HL-60 (cell line): ENCODE measurements at regions not wholly inside any gene's neighbourhood (a gene's known extent, or its start where the extent isn't known, plus 50 kb on each side); places are given as distances from the start of the nearest gene placed in this dataset.

Experiments used
- DNase-seq, 2 experiments: peaks; one replicate each; pipeline ENCODE4 v3.0.0-alpha.2; 2010 to 2020; ENCODE audit warnings: low read depth in 1 of 2, low spot score in 1 of 2
- H3K27ac ChIP-seq: fragments of 250-450 bp; sonication (Bioruptor Pico); replicated peaks from 2 replicates; pipeline ENCODE4 v1.5.1; 2020; ENCODE audit warnings: mild to moderate bottlenecking, moderate library complexity
- H3K27me3 ChIP-seq: fragments of 250-450 bp; sonication (Bioruptor Pico); 2 replicates; pipeline ENCODE4 v1.5.1; 2021; ENCODE audit warnings: mild to moderate bottlenecking, moderate library complexity; ENCODE audit not compliant: insufficient read depth, poor library complexity, severe bottlenecking
- H3K4me3 ChIP-seq: replicated peaks from 2 replicates; pipeline ENCODE4 v1.5.1; 2011; ENCODE audit warnings: mild to moderate bottlenecking, control low read depth, low read length; ENCODE audit not compliant: insufficient read depth
- GABPA ChIP-seq: IDR thresholded peaks from 2 replicates; pipeline ENCODE4 v1.6.1; 2012; ENCODE audit warnings: low read depth
- POLR2AphosphoS5 ChIP-seq: IDR thresholded peaks from 2 replicates; pipeline ENCODE4 v1.6.1; 2012; ENCODE audit warnings: low read depth
- SPI1 ChIP-seq: IDR thresholded peaks from 2 replicates; pipeline ENCODE4 v1.6.1; 2012; ENCODE audit warnings: low read depth, mild to moderate bottlenecking, borderline replicate concordance
- TF ChIP-seq, protein P1 (sequence below): IDR thresholded peaks from one replicate; pipeline ENCODE4 v1.5.1; 2011; ENCODE audit warnings: low read length, control low read depth, inconsistent platforms; ENCODE audit not compliant: insufficient read depth
- TF ChIP-seq, protein P2 (sequence below): IDR thresholded peaks from 2 replicates; pipeline ENCODE4 v1.6.1; 2012; ENCODE audit warnings: low read depth; ENCODE audit not compliant: insufficient replicate concordance

DNA sequence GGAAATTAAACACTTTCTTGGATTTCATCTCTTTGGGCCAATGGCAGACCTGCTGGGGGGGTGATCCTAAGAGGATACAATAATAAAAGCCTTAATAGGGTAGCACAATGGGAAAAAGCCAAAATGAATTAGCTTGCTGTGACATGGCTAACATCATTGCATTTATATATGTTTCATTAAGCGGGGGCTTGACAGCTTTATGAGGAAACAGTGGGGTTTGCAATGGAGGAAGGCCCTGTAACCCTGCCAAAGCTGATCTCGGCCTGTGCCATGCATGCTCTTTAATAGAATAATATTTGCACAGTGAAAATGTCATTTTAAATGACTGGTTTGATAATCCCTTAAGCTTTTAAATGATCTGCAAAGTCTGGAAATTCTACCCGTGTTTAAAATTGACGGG lies 291.5 kb downstream of the SLC4A3 start:
- DNase-seq, result no peak
- H3K4me3 ChIP-seq, result no peak overlapping the region
- no peak for TF ChIP-seq POLR2AphosphoS5
- no peak overlapping the region for H3K27ac ChIP-seq
- H3K27me3 ChIP-seq, result no peaks in the 10 kb centered on the region

DNA sequence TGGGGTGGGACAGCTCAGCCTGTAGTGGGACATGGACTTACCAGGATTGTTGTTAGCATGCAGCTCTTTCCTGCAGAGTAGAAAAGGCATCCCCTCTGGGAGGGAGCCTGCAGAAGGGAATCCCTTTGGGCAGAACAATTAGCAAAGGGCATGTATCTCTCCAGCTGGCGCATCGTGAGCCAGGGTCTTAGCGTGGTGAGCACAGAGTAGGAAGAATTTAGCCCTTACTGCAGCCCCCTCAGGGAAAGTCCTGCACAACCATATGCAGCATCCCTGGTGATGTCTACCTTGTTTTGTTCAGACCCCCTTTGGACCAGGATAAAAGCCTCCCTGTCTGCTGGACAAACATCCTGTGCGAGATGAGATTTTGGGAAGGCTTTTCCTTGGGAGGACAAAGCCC lies 292.1 kb downstream of the SLC4A3 start:
- Histone ChIP-seq H3K27ac (no peak overlapping the region), H3K4me3 (no peak overlapping the region), H3K27me3 (no peaks in the 10 kb centered on the region)
- no peak for DNase-seq
- TF ChIP-seq, protein P1, sequence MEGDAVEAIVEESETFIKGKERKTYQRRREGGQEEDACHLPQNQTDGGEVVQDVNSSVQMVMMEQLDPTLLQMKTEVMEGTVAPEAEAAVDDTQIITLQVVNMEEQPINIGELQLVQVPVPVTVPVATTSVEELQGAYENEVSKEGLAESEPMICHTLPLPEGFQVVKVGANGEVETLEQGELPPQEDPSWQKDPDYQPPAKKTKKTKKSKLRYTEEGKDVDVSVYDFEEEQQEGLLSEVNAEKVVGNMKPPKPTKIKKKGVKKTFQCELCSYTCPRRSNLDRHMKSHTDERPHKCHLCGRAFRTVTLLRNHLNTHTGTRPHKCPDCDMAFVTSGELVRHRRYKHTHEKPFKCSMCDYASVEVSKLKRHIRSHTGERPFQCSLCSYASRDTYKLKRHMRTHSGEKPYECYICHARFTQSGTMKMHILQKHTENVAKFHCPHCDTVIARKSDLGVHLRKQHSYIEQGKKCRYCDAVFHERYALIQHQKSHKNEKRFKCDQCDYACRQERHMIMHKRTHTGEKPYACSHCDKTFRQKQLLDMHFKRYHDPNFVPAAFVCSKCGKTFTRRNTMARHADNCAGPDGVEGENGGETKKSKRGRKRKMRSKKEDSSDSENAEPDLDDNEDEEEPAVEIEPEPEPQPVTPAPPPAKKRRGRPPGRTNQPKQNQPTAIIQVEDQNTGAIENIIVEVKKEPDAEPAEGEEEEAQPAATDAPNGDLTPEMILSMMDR, result no peak
- TF ChIP-seq, protein P2, sequence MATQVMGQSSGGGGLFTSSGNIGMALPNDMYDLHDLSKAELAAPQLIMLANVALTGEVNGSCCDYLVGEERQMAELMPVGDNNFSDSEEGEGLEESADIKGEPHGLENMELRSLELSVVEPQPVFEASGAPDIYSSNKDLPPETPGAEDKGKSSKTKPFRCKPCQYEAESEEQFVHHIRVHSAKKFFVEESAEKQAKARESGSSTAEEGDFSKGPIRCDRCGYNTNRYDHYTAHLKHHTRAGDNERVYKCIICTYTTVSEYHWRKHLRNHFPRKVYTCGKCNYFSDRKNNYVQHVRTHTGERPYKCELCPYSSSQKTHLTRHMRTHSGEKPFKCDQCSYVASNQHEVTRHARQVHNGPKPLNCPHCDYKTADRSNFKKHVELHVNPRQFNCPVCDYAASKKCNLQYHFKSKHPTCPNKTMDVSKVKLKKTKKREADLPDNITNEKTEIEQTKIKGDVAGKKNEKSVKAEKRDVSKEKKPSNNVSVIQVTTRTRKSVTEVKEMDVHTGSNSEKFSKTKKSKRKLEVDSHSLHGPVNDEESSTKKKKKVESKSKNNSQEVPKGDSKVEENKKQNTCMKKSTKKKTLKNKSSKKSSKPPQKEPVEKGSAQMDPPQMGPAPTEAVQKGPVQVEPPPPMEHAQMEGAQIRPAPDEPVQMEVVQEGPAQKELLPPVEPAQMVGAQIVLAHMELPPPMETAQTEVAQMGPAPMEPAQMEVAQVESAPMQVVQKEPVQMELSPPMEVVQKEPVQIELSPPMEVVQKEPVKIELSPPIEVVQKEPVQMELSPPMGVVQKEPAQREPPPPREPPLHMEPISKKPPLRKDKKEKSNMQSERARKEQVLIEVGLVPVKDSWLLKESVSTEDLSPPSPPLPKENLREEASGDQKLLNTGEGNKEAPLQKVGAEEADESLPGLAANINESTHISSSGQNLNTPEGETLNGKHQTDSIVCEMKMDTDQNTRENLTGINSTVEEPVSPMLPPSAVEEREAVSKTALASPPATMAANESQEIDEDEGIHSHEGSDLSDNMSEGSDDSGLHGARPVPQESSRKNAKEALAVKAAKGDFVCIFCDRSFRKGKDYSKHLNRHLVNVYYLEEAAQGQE, result no peak
- TF ChIP-seq POLR2AphosphoS5 (no peak), SPI1 (no peak), GABPA (no peak)

DNA sequence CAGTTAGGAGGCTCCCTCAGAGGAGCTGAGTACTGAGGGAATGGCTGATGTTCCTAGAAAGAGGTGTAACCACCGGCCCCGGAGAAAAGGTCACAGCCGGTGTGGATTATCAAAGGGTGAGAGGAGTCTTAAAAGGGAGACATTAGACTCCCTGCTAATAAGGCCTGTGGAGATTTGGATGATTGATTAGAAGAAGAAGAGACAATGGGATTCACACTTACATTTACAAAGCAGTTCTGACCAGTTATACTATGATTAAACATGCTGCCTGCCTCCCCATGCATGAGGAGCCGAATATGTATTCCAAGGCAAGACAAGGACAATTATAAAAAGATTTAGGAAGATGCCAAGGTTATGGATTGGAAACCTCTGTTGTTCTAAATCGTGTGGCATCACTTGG lies 302.4 kb downstream of the SLC4A3 start:
- no peak overlapping the region for H3K27ac ChIP-seq
- no peaks in the 10 kb centered on the region for H3K27me3 ChIP-seq
- H3K4me3 ChIP-seq, result no peak overlapping the region
- no peak for TF ChIP-seq GABPA
- TF ChIP-seq SPI1, result no peak
- TF ChIP-seq POLR2AphosphoS5, result no peak
- TF ChIP-seq, protein P2, result no peak
- TF ChIP-seq, protein P1, result no peak
- no peak for DNase-seq

DNA sequence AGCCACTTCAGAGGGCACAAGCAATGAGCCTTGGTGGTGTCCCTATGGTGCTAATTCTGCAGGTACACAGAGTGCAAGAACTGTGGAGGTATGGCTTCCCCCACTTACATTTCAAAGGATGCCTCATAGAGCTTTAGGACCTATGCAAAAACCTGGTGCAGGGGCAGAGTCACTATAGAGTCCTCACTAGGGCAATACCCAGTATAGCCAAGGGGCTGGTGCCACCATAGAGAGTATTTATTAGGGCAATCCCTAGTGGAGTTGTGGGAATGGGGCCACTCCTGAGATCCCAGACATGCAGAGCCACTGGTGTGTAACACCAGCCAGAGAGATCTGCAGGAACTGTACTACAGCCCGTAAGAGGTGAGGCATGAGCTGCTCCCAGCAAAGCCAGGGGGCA lies 312.2 kb downstream of the SLC4A3 start:
- H3K27ac ChIP-seq, result no peak overlapping the region
- TF ChIP-seq POLR2AphosphoS5, result no peak
- TF ChIP-seq, protein P1, result no peak
- TF ChIP-seq SPI1, result no peak
- no peak for TF ChIP-seq GABPA
- TF ChIP-seq, protein P2, result no peak

More for the DNA sequence above, 312.2 kb downstream of the SLC4A3 start:
- H3K27me3 ChIP-seq, result peaks cover 5% of the 10 kb centered on the region
- DNase-seq, result no peak
- H3K4me3 ChIP-seq, result no peak overlapping the region
